Transverse colon (tissue), 4 donors: ENCODE measurements at regions not wholly inside any gene's neighbourhood (a gene's known extent, or its start where the extent isn't known, plus 50 kb on each side); places are given as distances from the start of the nearest gene placed in this dataset.

Experiments
- POLR2A ChIP-seq: fragments of 450-650 bp; IDR thresholded peaks from one replicate; pipeline ENCODE4 v1.6.1; 2016; ENCODE audit warnings: antibody characterized with exemption, mild to moderate bottlenecking, moderate library complexity
- POLR2AphosphoS5 ChIP-seq, 3 donors: sonication (generic); formaldehyde crosslinking; IDR thresholded peaks; one replicate each; pipeline ENCODE4 v1.6.1; 2016; ENCODE audit warnings: antibody characterized with exemption in 3 of 3
- TF ChIP-seq, protein P1 (sequence below), 5 experiments: fragments of 200-600 bp in 3 of 5; fragments of 450-650 bp in 2 of 5; sonication (generic) in 3 of 5; IDR thresholded peaks; 1 replicate in 2 of 5; 2 replicates in 3 of 5; pipeline ENCODE4 v1.5.1; 2016 to 2017; ENCODE audit warnings: antibody characterized with exemption in 5 of 5, inconsistent platforms in 3 of 5, mild to moderate bottlenecking in 2 of 5, moderate library complexity in 1 of 5

DNA sequence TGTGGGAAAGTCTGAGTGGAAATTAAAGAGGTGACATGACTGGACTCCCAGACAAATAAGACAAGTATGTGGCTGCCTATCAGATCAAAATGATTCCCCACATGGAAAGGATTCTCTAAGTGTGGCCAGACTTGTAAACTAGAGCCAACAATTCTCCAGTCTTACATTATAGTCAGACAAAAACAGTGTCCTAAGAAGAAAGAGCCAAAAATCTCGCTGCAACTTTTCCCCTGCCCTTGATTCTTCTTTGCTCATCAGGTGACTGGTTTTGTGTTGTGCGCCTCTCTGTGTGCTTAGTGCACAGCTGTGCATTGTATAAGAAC lies 164.2 kb upstream of the TARS1 start:
- TF ChIP-seq POLR2A (no peak), POLR2AphosphoS5 (IDR thresholded peaks at IDR 0.05) (no peak)
- TF ChIP-seq, protein P1, sequence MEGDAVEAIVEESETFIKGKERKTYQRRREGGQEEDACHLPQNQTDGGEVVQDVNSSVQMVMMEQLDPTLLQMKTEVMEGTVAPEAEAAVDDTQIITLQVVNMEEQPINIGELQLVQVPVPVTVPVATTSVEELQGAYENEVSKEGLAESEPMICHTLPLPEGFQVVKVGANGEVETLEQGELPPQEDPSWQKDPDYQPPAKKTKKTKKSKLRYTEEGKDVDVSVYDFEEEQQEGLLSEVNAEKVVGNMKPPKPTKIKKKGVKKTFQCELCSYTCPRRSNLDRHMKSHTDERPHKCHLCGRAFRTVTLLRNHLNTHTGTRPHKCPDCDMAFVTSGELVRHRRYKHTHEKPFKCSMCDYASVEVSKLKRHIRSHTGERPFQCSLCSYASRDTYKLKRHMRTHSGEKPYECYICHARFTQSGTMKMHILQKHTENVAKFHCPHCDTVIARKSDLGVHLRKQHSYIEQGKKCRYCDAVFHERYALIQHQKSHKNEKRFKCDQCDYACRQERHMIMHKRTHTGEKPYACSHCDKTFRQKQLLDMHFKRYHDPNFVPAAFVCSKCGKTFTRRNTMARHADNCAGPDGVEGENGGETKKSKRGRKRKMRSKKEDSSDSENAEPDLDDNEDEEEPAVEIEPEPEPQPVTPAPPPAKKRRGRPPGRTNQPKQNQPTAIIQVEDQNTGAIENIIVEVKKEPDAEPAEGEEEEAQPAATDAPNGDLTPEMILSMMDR (IDR thresholded peaks at IDR 0.05), result no peak
